Fibroblast of skin of scalp (primary cell): ENCODE measurements at regions not wholly inside any gene's neighbourhood (a gene's known extent, or its start where the extent isn't known, plus 50 kb on each side); places are given as distances from the start of the nearest gene placed in this dataset.
"Not testable (repeated sequence)": the region's sequence is repeated elsewhere in the genome, so short reads cannot be mapped to it uniquely, and the experiment has no call there.

ENCODE experiments used
- DNase-seq: peaks from one replicate; pipeline ENCODE4 v3.0.0-alpha.2; 2013

DNA sequence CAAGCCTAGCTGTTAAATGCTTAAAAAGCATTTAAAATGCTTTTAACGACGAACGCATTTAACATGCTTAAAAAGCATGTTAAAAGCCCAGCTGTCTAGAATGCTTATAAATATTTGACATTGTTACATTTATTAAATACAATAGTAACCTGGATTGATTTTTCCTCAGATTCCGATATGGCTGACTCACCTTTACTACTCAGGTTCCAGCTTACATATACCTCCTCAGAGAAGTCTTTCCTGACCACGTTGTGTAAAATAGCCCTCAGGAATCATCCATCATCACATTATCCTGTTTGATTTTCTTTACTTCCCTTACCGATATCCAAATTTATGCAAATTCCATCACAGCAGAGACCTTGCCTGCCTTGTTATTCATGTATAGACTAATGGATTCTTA, 51.4 kb downstream of the SLC41A2 start:
- no peak for DNase-seq

DNA sequence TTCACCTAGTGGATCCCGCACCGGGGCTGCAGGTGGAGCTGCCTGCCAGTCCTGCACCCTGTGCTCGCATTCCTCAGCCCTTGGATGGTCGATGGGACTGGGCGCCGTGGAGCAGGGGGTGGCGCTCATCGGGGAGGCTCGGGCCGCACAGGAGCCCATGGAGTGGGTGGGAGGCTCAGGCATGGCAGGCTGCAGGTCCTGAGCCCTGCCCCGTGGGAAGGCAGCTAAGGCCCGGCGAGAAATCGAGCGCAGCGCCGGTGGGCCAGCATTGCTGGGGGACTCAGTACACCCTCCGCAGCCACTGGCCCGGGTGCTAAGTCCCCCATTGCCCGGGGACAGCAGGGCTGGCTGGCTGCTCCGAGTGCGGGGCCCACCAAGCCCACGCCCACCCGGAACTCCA, 52.6 kb downstream of the SLC41A2 start:
- not testable (repeated sequence) for DNase-seq

DNA sequence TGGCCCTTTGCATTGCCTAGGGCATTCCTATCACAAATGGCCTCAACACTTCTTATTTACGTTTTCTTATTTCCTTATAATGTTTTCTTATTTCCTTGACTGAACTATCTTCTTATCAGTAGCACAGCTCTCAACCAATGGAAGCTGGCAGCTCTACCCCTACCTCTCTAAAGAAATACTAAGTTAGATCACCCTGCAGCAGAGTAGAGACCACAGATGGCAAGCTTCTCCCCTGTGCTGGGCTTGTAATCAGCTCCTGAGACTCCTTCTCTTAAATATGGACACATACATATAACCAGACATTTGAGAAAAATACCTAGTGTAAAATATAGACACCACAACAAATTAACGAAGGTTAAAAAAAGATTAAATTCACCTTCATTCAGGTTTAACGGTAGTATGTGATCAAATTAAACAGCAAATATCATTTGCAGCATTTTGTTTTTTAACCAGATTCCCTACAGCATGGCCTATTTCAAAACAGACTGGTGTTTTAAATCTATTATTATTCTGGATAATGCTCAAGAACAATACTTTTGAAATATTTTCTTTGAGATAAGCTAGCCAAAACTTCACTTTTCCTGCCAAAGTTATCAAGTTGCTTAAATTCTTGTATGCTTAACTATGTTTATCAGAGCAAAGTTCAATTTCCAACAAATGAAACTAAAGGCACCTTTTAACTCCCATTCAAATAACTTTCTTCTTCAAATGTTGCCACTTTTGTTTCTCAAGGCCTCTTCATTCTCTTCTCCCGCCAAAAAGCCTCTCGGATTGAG, 54.3 kb downstream of the SLC41A2 start:
- DNase-seq = peak; percentile 24

DNA sequence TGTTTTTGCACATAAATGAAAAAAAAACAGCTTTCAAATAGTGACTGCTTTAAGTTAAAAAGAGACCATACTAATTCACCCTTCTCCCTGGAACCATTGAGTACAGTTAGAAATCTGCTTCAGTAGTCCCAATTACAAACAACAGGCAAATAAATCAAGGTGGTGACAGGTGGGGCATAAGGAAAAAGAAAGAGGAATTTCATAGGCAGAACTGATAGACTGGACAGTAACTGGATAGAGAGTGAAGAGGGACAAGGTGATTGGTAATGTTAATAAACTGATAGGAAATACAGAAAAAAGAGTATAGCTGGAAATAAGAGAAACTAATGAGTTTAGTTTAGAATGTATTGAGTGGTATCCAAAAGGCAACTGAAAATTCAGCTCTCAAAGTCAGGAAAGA, 56.0 kb downstream of the SLC41A2 start:
- no peak for DNase-seq

DNA sequence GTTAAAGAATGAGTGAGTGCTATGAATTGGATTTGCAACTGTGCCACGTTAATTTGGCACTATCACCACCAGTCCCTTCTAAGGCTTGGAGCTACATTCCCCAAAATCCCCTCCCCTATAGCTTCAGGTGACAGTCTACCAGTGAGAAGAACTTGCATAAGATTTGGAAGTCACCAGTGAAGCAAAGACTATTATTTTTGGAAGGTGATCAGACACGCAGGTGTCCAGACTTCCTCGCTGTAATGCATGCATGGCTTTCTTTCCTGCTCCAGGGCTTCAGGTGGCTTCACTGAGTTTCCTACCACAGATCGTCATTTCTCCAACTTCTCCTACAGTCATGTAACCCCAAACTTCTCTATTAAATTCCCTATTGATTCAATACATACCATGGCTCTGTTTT, 61.4 kb downstream of the SLC41A2 start:
- no peak for DNase-seq

DNA sequence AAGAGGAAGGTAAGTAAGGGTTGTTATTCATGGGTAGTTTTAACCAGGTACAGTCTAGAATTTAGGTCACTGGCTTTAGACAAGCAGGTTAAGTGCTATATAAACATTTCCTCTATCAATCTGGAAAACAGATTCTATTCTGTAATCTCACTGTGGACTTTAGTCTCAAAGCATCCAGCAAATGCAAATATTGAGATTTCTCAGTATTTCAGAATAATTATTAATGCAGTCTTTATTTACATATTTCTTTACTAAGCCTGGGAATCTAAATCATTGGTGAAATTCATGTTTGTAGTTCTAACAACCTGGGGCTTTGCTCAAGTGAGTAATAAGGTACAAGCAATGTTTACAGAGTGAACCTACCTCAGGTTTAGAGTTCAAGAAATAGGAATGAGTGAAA, 61.9 kb downstream of the SLC41A2 start:
- DNase-seq = no peak

DNA sequence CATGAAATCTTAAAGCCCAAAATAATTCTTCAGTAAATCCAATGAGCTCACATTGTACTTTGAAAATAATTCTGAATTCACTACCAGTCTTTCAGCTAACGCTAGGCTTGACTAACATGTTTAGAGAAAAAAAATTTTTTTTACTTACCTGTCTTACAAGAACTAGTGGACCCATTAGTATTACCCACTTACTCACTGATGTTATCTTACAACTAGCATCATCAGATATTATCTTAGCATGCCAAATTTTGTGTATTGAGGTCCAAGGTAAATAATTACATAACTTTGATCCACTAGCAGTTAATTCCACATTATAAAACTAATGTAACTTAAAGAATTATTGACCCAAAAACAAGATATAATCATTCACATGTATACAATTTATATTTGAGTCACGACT, 62.7 kb downstream of the SLC41A2 start:
- DNase-seq = no peak

DNA sequence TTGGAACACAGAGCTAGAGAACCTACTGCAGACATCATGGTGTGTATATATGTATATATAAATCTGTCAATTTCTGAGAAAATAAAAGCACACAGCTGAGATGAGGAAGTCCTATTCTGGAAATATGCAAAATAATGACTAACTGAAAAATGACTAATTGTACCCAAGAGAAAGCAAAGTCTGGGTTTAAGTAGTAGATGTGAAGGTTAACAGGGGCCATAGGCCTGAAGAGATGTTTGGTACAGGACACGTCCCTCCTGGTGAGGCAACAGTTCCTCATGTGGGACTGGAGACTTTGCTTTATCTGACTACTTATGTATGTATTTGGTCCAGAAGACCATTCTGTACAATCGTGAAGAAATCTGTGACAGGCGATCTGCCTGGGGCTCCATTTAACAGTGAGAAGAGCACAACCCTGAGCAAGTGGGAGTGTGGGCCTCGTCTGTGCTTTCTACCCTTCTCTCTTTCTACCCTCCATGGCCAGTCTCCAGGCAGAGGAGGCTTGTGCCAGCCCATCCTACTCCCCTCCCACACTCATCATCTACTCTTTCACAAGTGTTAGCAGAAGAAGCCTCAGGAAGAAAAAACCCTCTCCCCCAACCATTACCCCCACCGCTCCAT, 67.5 kb downstream of the SLC41A2 start:
- no peak for DNase-seq

DNA sequence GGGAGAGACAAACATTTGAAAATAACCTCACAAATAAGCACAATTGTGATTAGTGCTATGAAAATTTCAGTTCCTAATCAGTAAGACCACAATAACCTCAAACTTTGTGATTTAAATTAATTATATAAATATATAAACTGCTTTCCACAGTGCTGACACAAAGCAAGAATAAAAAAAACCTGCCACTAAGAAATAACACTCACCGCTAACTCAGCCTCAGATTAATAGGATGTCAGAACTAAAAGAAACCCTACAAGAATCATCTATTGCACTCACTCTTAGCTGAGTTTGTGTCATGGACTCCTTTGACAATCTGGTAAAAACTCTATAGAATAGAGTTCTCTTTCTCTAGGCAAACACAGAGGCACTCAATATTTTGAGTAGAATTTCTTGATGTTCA, 68.4 kb downstream of the SLC41A2 start:
- DNase-seq = no peak

DNA sequence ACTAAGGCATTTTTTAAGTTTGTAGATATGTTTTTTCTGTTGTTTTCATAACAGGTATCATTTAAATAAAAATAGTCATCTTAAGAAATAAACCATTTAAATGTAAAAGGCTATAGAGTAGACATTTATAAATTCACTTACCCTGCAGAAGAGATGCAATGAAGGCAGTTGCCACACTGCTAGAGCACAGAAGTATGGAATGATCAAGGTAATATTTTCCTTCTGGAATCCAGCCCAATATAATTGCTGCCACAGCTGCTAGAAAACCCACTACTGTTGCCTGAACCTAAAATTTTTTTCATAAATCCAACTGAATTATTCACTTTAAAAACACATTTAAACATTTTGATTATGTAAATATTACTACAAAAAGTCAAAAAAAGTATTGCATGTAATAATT, 69.2 kb downstream of the SLC41A2 start:
- no peak for DNase-seq

DNA sequence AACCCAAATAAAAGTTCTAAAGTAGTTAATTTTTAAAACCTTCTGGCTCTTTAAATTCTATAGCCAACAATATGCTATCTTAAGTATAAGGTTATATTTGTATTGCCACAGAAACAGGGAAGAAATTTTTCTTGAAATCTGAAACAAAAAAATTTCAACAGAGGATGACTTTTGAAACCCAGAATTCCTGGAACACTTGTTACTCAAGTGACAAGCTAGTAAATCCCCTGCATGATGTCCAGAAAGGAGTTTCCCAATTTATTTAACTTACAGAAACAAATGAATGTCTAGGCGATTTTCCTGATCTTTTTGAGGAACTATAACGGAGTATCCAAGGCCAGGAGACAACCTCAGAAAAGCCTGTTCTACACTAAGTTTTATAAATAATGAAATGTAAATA, 69.6 kb downstream of the SLC41A2 start:
- DNase-seq = no peak

DNA sequence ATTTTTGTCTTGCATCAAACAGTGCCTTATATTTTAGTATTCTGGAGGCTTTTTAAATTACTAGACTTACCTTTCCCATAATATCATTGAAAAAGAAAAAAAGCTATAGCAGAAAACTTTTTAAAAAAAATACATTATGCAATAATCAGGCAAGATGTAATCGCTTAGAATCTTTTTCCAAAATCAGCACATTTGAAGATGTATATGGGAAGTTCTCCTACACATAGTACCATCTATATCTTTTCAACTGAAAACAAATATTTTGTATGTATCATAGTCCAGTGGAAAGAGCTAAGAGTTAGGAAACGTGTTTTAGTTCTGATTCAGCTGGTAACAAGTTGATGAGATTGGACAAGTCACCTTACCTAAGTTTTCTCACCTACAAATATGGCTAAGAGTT, 70.6 kb downstream of the SLC41A2 start:
- DNase-seq = no peak

DNA sequence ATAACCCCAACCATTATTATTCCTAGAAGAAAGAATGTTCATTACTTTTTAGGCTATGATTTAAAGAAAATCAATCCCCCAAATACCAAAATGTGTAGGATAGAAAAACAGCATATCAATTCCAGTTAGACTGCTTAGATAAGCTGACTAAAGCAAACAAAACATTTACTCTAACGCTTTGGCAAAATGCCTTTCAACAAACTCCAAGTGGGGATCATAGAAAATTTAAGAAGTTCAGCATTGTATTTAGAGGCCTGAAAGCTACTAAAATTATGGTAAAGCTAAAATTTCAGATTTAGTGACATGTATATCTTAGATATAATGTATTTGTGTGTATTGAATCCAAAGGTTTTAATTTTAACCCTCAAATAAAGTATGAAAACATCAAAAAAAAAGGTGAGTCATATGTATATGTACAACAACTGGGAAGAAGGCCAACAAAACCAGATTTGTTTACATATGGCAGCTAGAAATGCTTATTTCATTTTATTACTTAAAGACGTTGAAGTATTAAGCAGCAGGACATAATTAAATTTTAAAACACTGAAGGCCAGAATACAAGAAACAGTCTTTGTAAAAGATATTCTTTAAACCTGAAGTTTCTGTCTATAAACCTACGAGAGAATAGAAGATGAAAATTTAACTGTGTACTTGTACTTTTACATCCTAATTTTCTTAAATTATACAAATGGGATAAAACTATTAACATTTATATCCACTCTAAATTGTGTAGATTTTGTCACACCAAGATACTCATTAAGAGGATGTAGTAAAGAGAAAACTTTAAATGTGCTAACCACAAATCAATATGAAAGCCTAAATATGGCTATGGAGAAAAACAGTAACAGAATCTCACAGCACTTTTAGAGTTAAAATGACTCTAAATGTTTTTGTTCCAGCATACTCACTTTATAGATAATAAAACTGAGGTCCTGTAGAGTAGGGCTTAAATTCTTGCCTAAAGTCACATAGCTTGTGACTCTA, 71.4 kb downstream of the SLC41A2 start:
- DNase-seq = peak; percentile 41

DNA sequence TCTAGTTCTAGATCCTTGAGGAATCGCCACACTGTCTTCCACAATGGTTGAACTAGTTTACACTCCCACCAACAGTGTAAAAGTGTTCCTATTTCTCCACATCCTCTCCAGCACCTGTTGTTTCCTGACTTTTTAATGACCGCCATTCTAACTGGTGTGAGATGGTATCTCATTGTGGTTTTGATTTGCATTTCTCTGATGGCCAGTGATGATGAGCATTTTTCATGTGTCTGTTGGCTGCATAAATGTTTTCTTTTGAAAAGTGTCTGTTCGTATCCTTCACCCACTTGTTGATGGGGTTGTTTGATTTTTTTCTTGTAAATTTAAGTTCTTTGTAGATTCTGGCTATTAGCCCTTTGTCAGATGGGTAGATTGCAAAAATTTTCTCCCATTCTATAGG, 79.2 kb downstream of the SLC41A2 start:
- not testable (repeated sequence) for DNase-seq

DNA sequence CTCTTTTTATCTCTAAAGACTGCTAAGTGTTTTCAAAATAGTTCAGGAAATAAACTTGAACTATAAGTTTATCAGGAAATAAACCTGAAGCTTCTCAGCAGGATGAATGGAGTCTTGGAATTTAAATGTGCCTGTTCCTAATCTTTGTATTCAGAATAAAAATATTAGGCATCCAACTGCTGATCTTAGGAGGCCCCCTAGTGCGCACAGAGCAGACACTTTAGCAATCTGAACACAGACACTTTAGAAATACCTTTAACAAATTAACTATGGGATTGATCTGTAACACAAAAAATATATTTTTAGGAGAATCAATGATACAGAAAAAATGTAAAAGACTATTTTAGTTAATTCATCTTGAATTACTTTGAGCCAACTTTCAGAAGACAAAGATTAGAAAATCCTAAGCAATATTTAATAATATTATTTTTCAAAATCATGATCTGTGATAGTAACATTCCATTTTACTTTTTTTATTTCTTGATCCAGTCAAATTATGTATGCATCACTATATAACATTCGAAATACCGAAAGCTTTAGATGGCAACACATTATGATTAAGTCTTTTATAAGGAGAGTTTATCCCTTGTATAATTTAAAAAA, 80.9 kb downstream of the SLC41A2 start:
- peak; percentile 65 for DNase-seq

DNA sequence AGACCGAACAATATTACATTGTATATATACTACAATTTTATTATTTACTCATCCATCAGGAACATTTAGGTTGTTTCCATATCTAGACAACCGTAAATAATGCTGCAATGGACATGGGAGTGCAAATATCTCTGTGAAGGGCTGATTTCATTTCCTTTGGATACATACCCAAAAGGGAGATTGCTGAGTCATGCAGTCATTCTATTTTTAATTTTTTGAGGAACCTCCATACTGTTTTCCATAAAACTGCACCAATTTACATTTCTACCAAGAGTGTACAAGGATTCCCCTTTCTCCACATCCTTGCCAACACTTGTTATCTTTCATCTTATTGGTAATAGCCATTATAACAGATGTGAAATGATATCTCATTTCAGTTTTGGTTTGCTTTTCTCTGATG, 84.7 kb downstream of the SLC41A2 start:
- DNase-seq = peak; percentile 21

DNA sequence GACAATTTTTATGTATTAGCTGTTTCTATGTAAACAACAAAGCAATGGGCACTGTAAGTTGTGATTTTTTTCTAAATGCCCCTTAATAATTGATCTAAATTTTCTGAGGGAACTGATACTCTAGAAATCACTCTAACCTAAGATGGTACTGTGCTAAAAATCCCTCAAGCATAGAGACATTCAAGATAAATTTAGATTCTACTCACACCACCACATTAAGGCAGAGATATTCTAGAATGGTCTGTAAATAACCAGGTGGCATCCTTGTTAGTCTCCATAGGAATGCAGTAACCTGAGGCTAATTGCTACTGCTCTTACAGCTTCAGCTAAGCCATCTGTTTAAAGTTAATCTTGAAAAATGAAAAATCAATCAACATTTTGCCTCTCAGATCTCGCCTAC, 87.3 kb downstream of the SLC41A2 start:
- DNase-seq = no peak

DNA sequence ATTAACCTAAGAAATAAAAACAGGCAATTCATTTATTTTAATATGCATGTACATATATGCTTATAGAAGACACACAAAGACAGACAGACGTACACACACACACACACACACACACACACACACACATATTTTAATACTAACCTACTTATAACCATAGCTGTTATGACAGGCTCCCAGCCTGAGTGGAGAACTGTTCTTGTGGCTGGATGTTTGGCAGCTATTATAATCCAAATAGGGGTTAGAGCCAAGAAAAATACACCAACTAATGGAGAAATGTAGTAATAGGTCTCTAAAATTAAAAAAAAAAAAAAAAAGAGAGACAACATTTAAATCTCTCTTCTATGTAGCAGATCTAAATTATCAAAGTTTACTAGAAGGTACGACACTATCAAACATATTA, 91.8 kb downstream of the SLC41A2 start:
- DNase-seq = peak; percentile 89

DNA sequence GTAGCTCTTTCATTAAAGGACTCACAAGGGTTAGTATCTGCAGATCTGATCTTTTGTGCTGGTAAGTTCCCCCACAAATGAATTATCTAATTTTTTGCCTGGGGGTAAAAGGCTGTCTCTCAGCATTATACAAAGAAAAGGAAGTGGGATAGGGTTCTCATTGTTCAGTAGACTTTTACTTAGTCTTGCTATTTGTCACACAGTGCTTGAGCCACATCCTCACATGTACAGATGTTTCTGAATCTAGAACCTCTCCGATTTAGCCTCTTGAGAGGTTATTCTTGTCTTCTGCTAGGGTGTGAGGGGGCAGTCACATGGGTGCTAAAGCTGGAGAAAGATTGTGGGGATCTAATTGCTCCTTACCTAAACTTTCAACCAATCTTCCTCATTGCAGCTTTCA, 93.0 kb downstream of the SLC41A2 start:
- no peak for DNase-seq

DNA sequence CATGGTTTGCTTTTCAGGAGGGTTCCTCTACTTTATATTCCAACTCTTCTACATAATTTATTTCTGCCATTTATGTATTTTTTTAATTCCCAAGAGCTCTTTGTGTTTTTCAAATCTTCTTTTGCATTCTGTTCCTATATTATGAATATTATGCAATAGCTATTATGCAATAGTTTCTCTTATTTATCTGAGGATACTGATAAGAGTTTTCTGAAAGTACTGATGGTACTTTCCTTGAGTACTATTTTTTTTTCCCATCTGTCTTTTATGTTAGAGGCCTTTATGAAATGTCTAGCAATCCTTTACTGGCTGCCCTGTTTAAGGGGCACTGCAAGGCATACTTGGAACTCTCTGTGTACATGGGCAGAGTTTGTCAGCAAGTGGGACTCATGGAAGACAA, 93.4 kb downstream of the SLC41A2 start:
- DNase-seq = no peak

DNA sequence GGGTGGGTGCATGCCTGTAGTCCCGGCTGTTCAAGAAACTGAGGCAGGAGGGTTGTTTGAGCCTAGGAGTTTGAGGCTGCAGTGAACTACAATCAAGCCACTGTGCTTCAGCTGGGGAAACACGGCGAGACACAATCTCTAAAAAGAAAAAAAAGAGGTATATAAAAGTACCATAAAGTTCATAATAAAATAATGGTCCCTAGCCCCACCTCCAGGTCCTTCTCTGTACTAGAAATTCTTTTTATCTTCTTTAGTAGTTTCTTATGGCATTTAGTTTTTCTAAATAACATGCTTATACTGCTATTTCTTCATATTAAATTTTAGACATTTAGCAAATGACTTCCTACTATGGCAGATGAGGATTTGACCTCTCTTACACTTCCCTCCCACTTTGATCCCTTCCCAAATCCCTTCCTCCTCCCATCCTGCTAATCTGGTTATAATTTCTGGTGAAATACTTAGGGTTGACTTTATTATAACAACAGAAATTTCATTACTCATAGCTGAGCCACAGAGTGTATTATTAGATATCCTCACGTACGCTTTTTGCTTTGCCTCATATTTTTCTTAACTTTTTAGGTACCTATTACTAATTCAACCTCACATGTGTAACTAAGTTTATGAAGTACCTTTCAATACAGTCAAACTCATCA, 94.7 kb downstream of the SLC41A2 start:
- DNase-seq = peak; percentile 81
